ENCODE measurements at regions not wholly inside any gene's neighbourhood (a gene's known extent, or its start where the extent isn't known, plus 50 kb on each side); places are given as distances from the start of the nearest gene placed in this dataset.

DNA sequence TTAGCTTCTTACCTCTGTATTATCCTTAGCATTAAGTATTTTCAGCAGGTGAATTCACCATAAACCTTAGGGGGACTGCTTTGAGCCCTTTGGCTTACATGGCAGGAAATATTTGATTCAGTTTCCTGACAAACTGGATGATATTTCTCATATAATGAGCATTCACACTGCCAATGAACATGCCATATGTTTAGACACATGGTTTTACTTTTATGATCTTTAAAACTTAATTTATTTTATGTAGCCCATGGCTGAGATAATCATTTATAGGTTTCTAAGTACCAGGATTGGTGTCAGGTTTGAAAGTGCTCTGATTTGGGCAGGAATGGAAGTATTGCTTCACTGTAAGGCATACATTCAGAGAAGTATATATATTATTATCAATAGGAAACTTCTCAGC lies 319.1 kb downstream of the ZPLD1 start:
- H2BK5ac ChIP-seq (ENCODE audit: insufficient read length, low read length) = no peak overlapping the region
- H2BK12ac ChIP-seq (ENCODE audit: insufficient read length, low read depth, low read length) = no peak overlapping the region
- H2BK120ac ChIP-seq (ENCODE audit: low read depth, low read length, poor library complexity, severe bottlenecking) = no peak overlapping the region
- no peaks in the 10 kb centered on the region for H3K9me3 ChIP-seq (ENCODE audit: control insufficient read depth, low read depth, low read length)
- TF ChIP-seq, protein P1, sequence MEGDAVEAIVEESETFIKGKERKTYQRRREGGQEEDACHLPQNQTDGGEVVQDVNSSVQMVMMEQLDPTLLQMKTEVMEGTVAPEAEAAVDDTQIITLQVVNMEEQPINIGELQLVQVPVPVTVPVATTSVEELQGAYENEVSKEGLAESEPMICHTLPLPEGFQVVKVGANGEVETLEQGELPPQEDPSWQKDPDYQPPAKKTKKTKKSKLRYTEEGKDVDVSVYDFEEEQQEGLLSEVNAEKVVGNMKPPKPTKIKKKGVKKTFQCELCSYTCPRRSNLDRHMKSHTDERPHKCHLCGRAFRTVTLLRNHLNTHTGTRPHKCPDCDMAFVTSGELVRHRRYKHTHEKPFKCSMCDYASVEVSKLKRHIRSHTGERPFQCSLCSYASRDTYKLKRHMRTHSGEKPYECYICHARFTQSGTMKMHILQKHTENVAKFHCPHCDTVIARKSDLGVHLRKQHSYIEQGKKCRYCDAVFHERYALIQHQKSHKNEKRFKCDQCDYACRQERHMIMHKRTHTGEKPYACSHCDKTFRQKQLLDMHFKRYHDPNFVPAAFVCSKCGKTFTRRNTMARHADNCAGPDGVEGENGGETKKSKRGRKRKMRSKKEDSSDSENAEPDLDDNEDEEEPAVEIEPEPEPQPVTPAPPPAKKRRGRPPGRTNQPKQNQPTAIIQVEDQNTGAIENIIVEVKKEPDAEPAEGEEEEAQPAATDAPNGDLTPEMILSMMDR (conservative IDR thresholded peaks at IDR 0.05) = no peak
- no peak overlapping the region for H3K27ac ChIP-seq (ENCODE audit: insufficient read length, low read depth, low read length)
- no peak overlapping the region for H4K5ac ChIP-seq (ENCODE audit: insufficient read length, low read depth, low read length)
- H3K23ac ChIP-seq (ENCODE audit: insufficient read length, low read depth, low read length) = no peak overlapping the region
- no peak overlapping the region for H3K9ac ChIP-seq (ENCODE audit: extremely low read depth, insufficient read length, low read length)
- no peaks in the 10 kb centered on the region for H3K4me1 ChIP-seq (ENCODE audit: insufficient read depth, low read length)
- no peak overlapping the region for H4K8ac ChIP-seq (replicated peaks; ENCODE audit: insufficient read length, low read depth, low read length)
- no peak overlapping the region for H3K4ac ChIP-seq (ENCODE audit: low read depth, low read length)
- H3K36me3 Mint-ChIP-seq (ENCODE audit: insufficient read depth in 1 of 3, low read depth in 3 of 3) = no peaks in the 10 kb centered on the region
- H3K14ac ChIP-seq (ENCODE audit: insufficient read depth, low read length) = no peak overlapping the region
- no peaks in the 10 kb centered on the region for H3K23me2 ChIP-seq (ENCODE audit: insufficient read length, low read depth, low read length, poor library complexity, severe bottlenecking)
- no peaks in the 10 kb centered on the region for H3K27me3 ChIP-seq (ENCODE audit: insufficient read depth, low read length)
- H3T11ph ChIP-seq (ENCODE audit: low read length) = no peak overlapping the region
- H2AK5ac ChIP-seq (ENCODE audit: insufficient read length, low read length) = no peak overlapping the region
- H4K20me1 ChIP-seq (ENCODE audit: control insufficient read depth, insufficient read depth, insufficient read length) = no peaks in the 10 kb centered on the region
- H2BK15ac ChIP-seq (ENCODE audit: low read depth, low read length) = no peak overlapping the region
- no peak overlapping the region for H3K56ac ChIP-seq (ENCODE audit: insufficient read length, low read depth, low read length)
- peaks cover 20 to 21% of the 10 kb centered on the region in 2 experiments for H3K4me1 Mint-ChIP-seq
- H3K27ac Mint-ChIP-seq = no peak overlapping the region
- DNase-seq = no peak
- no peaks in the 10 kb centered on the region for H3K79me1 ChIP-seq (ENCODE audit: insufficient read depth, low read depth, low read length, poor library complexity, severe bottlenecking)
- H2AFZ ChIP-seq (ENCODE audit: low read length) = no peak overlapping the region
- no peaks in the 10 kb centered on the region for H3K79me2 ChIP-seq (ENCODE audit: insufficient read depth, low read length)
- H3K4me2 ChIP-seq (ENCODE audit: insufficient read depth, insufficient read length, low read length) = no peak overlapping the region
- no peaks in the 10 kb centered on the region for H3K9me3 Mint-ChIP-seq
- no peak overlapping the region for H3K4me3 Mint-ChIP-seq
- H2BK20ac ChIP-seq (ENCODE audit: low read depth, low read length, poor library complexity, severe bottlenecking) = no peak overlapping the region
- no peak overlapping the region for H4K91ac ChIP-seq (ENCODE audit: insufficient read length, low read depth, low read length)
- H3K27me3 Mint-ChIP-seq (ENCODE audit: low read depth) = no peaks in the 10 kb centered on the region
- no peak overlapping the region for H3K18ac ChIP-seq (ENCODE audit: insufficient read length, low read depth, low read length)
